GM23338 (cell line): ENCODE measurements at regions not wholly inside any gene's neighbourhood (a gene's known extent, or its start where the extent isn't known, plus 50 kb on each side); places are given as distances from the start of the nearest gene placed in this dataset.

Experiments used
- STAT1 ChIP-seq: IDR thresholded peaks from one replicate; pipeline ENCODE4 v1.6.1; 2016; ENCODE audit warnings: antibody characterized with exemption; ENCODE audit not compliant: unreplicated experiment
- TF ChIP-seq, protein P1 (sequence below): fragments of 250-450 bp; sonication (Bioruptor Pico); IDR thresholded peaks from 2 replicates; pipeline ENCODE4 v1.5.0; 2020; ENCODE audit warnings: mild to moderate bottlenecking, moderate library complexity
- TF ChIP-seq, protein P2 (sequence below): IDR thresholded peaks from one replicate; pipeline ENCODE4 v1.6.1; 2018; ENCODE audit warnings: antibody characterized with exemption; ENCODE audit not compliant: unreplicated experiment
- TF ChIP-seq, protein P3 (sequence below): IDR thresholded peaks from 2 replicates; pipeline ENCODE4 v1.6.1; 2016; ENCODE audit warnings: antibody characterized with exemption

DNA sequence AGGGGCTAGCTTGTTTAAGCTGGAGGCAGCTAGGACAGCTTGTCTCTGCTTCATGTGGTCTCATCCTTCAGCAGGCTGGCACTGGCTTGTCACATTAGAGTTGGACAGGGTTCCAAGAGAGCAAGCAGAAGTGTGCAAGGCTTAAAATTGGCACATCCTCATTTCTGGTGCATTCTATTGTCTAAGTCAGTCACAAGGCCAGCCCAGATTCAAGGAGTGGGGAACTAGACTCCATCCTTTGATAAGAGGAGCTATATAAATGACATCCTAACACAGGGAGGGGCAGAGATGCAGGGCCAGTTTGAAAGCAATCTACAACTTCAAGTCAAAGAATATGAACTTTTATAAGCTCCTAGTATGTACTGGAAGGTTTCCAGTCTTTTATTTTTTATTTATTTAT lies 313.2 kb downstream of the PTTG2 start (continued):
- TF ChIP-seq, protein P1, sequence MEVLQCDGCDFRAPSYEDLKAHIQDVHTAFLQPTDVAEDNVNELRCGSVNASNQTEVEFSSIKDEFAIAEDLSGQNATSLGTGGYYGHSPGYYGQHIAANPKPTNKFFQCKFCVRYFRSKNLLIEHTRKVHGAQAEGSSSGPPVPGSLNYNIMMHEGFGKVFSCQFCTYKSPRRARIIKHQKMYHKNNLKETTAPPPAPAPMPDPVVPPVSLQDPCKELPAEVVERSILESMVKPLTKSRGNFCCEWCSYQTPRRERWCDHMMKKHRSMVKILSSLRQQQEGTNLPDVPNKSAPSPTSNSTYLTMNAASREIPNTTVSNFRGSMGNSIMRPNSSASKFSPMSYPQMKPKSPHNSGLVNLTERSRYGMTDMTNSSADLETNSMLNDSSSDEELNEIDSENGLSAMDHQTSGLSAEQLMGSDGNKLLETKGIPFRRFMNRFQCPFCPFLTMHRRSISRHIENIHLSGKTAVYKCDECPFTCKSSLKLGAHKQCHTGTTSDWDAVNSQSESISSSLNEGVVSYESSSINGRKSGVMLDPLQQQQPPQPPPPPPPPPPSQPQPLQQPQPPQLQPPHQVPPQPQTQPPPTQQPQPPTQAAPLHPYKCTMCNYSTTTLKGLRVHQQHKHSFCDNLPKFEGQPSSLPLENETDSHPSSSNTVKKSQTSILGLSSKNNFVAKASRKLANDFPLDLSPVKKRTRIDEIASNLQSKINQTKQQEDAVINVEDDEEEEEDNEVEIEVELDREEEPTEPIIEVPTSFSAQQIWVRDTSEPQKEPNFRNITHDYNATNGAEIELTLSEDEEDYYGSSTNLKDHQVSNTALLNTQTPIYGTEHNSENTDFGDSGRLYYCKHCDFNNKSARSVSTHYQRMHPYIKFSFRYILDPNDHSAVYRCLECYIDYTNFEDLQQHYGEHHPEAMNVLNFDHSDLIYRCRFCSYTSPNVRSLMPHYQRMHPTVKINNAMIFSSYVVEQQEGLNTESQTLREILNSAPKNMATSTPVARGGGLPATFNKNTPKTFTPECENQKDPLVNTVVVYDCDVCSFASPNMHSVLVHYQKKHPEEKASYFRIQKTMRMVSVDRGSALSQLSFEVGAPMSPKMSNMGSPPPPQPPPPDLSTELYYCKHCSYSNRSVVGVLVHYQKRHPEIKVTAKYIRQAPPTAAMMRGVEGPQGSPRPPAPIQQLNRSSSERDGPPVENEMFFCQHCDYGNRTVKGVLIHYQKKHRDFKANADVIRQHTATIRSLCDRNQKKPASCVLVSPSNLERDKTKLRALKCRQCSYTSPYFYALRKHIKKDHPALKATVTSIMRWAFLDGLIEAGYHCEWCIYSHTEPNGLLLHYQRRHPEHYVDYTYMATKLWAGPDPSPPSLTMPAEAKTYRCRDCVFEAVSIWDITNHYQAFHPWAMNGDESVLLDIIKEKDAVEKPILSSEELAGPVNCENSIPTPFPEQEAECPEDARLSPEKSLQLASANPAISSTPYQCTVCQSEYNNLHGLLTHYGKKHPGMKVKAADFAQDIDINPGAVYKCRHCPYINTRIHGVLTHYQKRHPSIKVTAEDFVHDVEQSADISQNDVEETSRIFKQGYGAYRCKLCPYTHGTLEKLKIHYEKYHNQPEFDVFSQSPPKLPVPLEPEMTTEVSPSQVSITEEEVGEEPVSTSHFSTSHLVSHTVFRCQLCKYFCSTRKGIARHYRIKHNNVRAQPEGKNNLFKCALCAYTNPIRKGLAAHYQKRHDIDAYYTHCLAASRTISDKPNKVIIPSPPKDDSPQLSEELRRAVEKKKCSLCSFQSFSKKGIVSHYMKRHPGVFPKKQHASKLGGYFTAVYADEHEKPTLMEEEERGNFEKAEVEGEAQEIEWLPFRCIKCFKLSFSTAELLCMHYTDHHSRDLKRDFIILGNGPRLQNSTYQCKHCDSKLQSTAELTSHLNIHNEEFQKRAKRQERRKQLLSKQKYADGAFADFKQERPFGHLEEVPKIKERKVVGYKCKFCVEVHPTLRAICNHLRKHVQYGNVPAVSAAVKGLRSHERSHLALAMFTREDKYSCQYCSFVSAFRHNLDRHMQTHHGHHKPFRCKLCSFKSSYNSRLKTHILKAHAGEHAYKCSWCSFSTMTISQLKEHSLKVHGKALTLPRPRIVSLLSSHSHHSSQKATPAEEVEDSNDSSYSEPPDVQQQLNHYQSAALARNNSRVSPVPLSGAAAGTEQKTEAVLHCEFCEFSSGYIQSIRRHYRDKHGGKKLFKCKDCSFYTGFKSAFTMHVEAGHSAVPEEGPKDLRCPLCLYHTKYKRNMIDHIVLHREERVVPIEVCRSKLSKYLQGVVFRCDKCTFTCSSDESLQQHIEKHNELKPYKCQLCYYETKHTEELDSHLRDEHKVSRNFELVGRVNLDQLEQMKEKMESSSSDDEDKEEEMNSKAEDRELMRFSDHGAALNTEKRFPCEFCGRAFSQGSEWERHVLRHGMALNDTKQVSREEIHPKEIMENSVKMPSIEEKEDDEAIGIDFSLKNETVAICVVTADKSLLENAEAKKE (CRISPR knock-in tag), result no peak
- TF ChIP-seq, protein P2, sequence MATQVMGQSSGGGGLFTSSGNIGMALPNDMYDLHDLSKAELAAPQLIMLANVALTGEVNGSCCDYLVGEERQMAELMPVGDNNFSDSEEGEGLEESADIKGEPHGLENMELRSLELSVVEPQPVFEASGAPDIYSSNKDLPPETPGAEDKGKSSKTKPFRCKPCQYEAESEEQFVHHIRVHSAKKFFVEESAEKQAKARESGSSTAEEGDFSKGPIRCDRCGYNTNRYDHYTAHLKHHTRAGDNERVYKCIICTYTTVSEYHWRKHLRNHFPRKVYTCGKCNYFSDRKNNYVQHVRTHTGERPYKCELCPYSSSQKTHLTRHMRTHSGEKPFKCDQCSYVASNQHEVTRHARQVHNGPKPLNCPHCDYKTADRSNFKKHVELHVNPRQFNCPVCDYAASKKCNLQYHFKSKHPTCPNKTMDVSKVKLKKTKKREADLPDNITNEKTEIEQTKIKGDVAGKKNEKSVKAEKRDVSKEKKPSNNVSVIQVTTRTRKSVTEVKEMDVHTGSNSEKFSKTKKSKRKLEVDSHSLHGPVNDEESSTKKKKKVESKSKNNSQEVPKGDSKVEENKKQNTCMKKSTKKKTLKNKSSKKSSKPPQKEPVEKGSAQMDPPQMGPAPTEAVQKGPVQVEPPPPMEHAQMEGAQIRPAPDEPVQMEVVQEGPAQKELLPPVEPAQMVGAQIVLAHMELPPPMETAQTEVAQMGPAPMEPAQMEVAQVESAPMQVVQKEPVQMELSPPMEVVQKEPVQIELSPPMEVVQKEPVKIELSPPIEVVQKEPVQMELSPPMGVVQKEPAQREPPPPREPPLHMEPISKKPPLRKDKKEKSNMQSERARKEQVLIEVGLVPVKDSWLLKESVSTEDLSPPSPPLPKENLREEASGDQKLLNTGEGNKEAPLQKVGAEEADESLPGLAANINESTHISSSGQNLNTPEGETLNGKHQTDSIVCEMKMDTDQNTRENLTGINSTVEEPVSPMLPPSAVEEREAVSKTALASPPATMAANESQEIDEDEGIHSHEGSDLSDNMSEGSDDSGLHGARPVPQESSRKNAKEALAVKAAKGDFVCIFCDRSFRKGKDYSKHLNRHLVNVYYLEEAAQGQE, result no peak
- TF ChIP-seq, protein P3, sequence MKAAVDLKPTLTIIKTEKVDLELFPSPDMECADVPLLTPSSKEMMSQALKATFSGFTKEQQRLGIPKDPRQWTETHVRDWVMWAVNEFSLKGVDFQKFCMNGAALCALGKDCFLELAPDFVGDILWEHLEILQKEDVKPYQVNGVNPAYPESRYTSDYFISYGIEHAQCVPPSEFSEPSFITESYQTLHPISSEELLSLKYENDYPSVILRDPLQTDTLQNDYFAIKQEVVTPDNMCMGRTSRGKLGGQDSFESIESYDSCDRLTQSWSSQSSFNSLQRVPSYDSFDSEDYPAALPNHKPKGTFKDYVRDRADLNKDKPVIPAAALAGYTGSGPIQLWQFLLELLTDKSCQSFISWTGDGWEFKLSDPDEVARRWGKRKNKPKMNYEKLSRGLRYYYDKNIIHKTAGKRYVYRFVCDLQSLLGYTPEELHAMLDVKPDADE, result no peak
- TF ChIP-seq STAT1, result no peak
